Adrenal gland (tissue), 5 donors: ENCODE measurements at regions not wholly inside any gene's neighbourhood (a gene's known extent, or its start where the extent isn't known, plus 50 kb on each side); places are given as distances from the start of the nearest gene placed in this dataset.

Source experiments
- CTCF ChIP-seq, 6 experiments: fragments of 450-650 bp in 4 of 6; fragments of 200-600 bp in 2 of 6; sonication (generic) in 1 of 6; IDR thresholded peaks; 1 replicate in 5 of 6; 2 replicates in 1 of 6; pipeline versions ENCODE4 v1.5.1 to v1.8.0; 2016 to 2021; ENCODE audit warnings: antibody characterized with exemption in 6 of 6, mild to moderate bottlenecking in 2 of 6, moderate library complexity in 1 of 6
- POLR2A ChIP-seq, 2 donors: fragments of 450-650 bp; IDR thresholded peaks; one replicate each; pipeline ENCODE4 v1.6.1; 2017; ENCODE audit warnings: antibody characterized with exemption in 2 of 2, mild to moderate bottlenecking in 2 of 2, moderate library complexity in 1 of 2
- donor health status: DM: no; HTN: no; CAD: no.

DNA sequence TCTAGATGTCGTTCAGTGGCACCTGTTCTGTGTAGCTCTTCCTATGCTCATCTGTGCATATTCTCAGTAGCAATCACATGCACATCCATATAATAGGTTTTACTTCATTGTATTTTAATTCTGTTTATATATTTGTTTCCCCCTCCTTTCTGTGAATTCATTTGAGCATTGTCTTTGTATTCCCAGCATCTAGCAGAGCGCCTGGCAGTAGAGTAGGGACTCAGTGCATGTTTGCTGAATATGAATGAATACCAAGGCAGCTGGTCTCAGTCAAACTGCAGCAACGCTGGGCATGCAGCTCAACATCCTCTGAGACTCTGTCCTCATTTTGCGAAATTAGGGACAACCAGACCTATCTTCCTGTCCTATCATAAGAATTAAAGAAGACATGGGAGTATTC, 330.1 kb downstream of the SPRY2 start:
- TF ChIP-seq CTCF (IDR thresholded peaks at IDR 0.05) (no peak), POLR2A (IDR thresholded peaks at IDR 0.05) (no peak)
